ENCODE measurements at regions not wholly inside any gene's neighbourhood (a gene's known extent, or its start where the extent isn't known, plus 50 kb on each side); places are given as distances from the start of the nearest gene placed in this dataset.

DNA sequence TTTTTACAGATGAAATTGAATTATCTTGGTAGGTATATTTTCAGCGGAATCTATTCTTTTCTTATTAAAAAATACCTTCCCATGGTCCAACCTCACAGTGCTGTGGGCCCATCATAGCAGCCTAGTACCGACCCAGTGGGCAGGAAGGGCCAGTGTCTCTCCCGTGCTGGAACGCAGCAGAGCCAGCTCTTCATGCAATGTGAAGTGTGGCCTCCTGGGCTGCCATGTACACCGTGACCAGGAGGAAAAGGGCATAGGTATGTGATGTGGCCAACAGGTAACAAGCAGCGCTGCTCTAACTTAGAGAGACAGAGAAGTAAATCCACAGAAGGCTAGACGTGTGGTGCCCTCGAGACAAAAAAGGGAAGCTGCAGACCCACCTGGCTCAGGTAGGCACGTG lies 221.1 kb upstream of the SALL3 start:
- TF ChIP-seq, protein P1, sequence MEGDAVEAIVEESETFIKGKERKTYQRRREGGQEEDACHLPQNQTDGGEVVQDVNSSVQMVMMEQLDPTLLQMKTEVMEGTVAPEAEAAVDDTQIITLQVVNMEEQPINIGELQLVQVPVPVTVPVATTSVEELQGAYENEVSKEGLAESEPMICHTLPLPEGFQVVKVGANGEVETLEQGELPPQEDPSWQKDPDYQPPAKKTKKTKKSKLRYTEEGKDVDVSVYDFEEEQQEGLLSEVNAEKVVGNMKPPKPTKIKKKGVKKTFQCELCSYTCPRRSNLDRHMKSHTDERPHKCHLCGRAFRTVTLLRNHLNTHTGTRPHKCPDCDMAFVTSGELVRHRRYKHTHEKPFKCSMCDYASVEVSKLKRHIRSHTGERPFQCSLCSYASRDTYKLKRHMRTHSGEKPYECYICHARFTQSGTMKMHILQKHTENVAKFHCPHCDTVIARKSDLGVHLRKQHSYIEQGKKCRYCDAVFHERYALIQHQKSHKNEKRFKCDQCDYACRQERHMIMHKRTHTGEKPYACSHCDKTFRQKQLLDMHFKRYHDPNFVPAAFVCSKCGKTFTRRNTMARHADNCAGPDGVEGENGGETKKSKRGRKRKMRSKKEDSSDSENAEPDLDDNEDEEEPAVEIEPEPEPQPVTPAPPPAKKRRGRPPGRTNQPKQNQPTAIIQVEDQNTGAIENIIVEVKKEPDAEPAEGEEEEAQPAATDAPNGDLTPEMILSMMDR (conservative IDR thresholded peaks at IDR 0.05 in 1 of 2, IDR thresholded peaks at IDR 0.05 in 1 of 2; ENCODE audit: low read depth in 1 of 2, low read length in 2 of 2): no peak
- TF ChIP-seq EZH2 (IDR thresholded peaks at IDR 0.05; ENCODE audit: low read length, missing control alignments): no peak

Data from fibroblast of lung (primary cell).